22Rv1 (cell line): ENCODE measurements at regions not wholly inside any gene's neighbourhood (a gene's known extent, or its start where the extent isn't known, plus 50 kb on each side); places are given as distances from the start of the nearest gene placed in this dataset.

Experiments used
- ZFX ChIP-seq: fragments of 450-650 bp; IDR thresholded peaks from 2 replicates; pipeline ENCODE4 v1.6.1; 2017; ENCODE audit warnings: antibody characterized with exemption, borderline replicate concordance
- TF ChIP-seq, protein P1 (sequence below): fragments of 450-650 bp; IDR thresholded peaks from 2 replicates; pipeline ENCODE4 v1.5.1; 2017; ENCODE audit warnings: mild to moderate bottlenecking

DNA sequence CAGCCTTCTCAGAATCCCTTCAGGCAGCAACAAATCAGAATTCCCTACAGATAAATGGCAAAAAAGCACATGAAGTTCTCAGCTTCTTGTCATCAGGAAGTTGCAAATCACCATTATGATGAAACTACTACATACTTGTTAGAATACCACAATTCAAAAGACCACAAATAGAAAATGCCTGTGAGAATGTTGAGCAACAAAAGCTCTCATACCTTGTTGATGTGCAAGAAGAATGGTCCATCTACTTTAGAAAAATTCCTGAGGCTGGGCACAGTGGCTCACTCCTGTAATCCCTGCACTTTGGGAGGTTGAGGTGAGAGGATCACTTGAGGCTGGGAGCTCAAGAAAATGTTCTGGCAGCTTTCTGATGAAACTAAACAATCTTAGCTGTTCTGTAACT, 278.1 kb downstream of the ICE1 start:
- TF ChIP-seq, protein P1, sequence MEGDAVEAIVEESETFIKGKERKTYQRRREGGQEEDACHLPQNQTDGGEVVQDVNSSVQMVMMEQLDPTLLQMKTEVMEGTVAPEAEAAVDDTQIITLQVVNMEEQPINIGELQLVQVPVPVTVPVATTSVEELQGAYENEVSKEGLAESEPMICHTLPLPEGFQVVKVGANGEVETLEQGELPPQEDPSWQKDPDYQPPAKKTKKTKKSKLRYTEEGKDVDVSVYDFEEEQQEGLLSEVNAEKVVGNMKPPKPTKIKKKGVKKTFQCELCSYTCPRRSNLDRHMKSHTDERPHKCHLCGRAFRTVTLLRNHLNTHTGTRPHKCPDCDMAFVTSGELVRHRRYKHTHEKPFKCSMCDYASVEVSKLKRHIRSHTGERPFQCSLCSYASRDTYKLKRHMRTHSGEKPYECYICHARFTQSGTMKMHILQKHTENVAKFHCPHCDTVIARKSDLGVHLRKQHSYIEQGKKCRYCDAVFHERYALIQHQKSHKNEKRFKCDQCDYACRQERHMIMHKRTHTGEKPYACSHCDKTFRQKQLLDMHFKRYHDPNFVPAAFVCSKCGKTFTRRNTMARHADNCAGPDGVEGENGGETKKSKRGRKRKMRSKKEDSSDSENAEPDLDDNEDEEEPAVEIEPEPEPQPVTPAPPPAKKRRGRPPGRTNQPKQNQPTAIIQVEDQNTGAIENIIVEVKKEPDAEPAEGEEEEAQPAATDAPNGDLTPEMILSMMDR, result no peak
- no peak for TF ChIP-seq ZFX
